ENCODE measurements at regions not wholly inside any gene's neighbourhood (a gene's known extent, or its start where the extent isn't known, plus 50 kb on each side); places are given as distances from the start of the nearest gene placed in this dataset.
"Not testable (repeated sequence)": the region's sequence is repeated elsewhere in the genome, so short reads cannot be mapped to it uniquely, and the experiment has no call there.

GRCh38 chr15:58357529-58358476, 74.0 kb upstream of the LIPC start:
- no peak for DNase-seq

- DNase-seq: no peak
These were observed 71.2 kb upstream of the LIPC start for GRCh38 chr15:58360421-58361090.

GRCh38 chr15:58361273-58361759, 70.5 kb upstream of the LIPC start:
- DNase-seq: no peak

- DNase-seq: no peak
These were observed 69.4 kb upstream of the LIPC start for GRCh38 chr15:58362262-58362922.

- not testable (repeated sequence) for DNase-seq
These were observed 68.7 kb upstream of the LIPC start for GRCh38 chr15:58363118-58363517.

- DNase-seq: not testable (repeated sequence)
These were observed 68.1 kb upstream of the LIPC start for GRCh38 chr15:58363673-58364072.

GRCh38 chr15:58365098-58365497, 66.7 kb upstream of the LIPC start:
- not testable (repeated sequence) for DNase-seq

GRCh38 chr15:58369261-58369701, 62.5 kb upstream of the LIPC start:
- DNase-seq: no peak

GRCh38 chr15:58369956-58370355, 61.8 kb upstream of the LIPC start:
- DNase-seq: no peak

- no peak for DNase-seq
These were observed 57.6 kb upstream of the LIPC start for GRCh38 chr15:58374147-58374546.

- no peak for DNase-seq
These were observed 54.6 kb upstream of the LIPC start for GRCh38 chr15:58377193-58377592.

GRCh38 chr15:58378241-58379085, 53.3 kb upstream of the LIPC start:
- no peak for DNase-seq

GRCh38 chr15:58379454-58379853, 52.3 kb upstream of the LIPC start:
- DNase-seq: not testable (repeated sequence)

GRCh38 chr15:58380280-58380945, 51.4 kb upstream of the LIPC start:
- DNase-seq: no peak

- no peak for DNase-seq
These were observed 50.1 kb upstream of the LIPC start for GRCh38 chr15:58381697-58382096.
